Osteoblast (primary cell): ENCODE measurements at regions not wholly inside any gene's neighbourhood (a gene's known extent, or its start where the extent isn't known, plus 50 kb on each side); places are given as distances from the start of the nearest gene placed in this dataset.

Experiments used
- DNase-seq: peaks from one replicate; pipeline ENCODE4 v3.0.0; 2011; ENCODE audit warnings: low spot score, mixed read lengths; ENCODE audit not compliant: insufficient read length; ENCODE audit errors: missing footprints
- H2AFZ ChIP-seq: 2 replicates; pipeline ENCODE4 v1.6.0; 2011; ENCODE audit warnings: mild to moderate bottlenecking, low read length
- H3K27ac ChIP-seq: 2 replicates; pipeline ENCODE4 v1.5.1; 2011; ENCODE audit warnings: mild to moderate bottlenecking, low read depth, low read length, moderate library complexity
- H3K27me3 ChIP-seq: 2 replicates; pipeline ENCODE4 v1.6.0; 2012; ENCODE audit warnings: mild to moderate bottlenecking, control low read depth, inconsistent platforms, low read length, moderate library complexity; ENCODE audit not compliant: insufficient read depth
- H3K36me3 ChIP-seq: 2 replicates; pipeline ENCODE4 v1.5.1; 2011; ENCODE audit warnings: mild to moderate bottlenecking, low read length, control low read depth, moderate library complexity; ENCODE audit not compliant: insufficient read depth
- H3K4me1 ChIP-seq: 2 replicates; pipeline ENCODE4 v1.5.1; 2011; ENCODE audit warnings: mild to moderate bottlenecking, low read length, control low read depth, moderate library complexity; ENCODE audit not compliant: insufficient read depth
- H3K4me2 ChIP-seq: 2 replicates; pipeline ENCODE4 v1.6.0; 2011; ENCODE audit warnings: mild to moderate bottlenecking, low read length; ENCODE audit not compliant: insufficient read depth
- H3K4me3 ChIP-seq: fragments of 200-600 bp; sonication (generic); 3 replicates; pipeline ENCODE4 v1.5.1; 2012; ENCODE audit warnings: mild to moderate bottlenecking, low read length, inconsistent platforms; ENCODE audit not compliant: insufficient read depth
- H3K79me2 ChIP-seq: 2 replicates; pipeline ENCODE4 v1.6.0; 2012; ENCODE audit warnings: mild to moderate bottlenecking, low read length, control low read depth, inconsistent platforms; ENCODE audit not compliant: insufficient read depth
- H3K9me3 ChIP-seq: 2 replicates; pipeline ENCODE4 v1.5.1; 2011; ENCODE audit warnings: low read depth, low read length, control low read depth
- H4K20me1 ChIP-seq: 2 replicates; pipeline ENCODE4 v1.6.0; 2012; ENCODE audit warnings: mild to moderate bottlenecking, low read length, control low read depth; ENCODE audit not compliant: insufficient read depth
- TF ChIP-seq, protein P1 (sequence below): IDR thresholded peaks from 2 replicates; pipeline ENCODE4 v1.5.1; 2011; ENCODE audit warnings: mild to moderate bottlenecking, low read depth, low read length, moderate library complexity; ENCODE audit errors: extremely low read depth

GRCh38 chr18:38984968-38985367 lies 1419.4 kb upstream of the CELF4 start:
- no peak overlapping the region for H3K4me3 ChIP-seq
- no peak for DNase-seq
- H2AFZ ChIP-seq: no peak overlapping the region
- no peaks in the 10 kb centered on the region for H3K36me3 ChIP-seq
- H3K9me3 ChIP-seq: no peaks in the 10 kb centered on the region
- no peaks in the 10 kb centered on the region for H4K20me1 ChIP-seq
- TF ChIP-seq, protein P1, sequence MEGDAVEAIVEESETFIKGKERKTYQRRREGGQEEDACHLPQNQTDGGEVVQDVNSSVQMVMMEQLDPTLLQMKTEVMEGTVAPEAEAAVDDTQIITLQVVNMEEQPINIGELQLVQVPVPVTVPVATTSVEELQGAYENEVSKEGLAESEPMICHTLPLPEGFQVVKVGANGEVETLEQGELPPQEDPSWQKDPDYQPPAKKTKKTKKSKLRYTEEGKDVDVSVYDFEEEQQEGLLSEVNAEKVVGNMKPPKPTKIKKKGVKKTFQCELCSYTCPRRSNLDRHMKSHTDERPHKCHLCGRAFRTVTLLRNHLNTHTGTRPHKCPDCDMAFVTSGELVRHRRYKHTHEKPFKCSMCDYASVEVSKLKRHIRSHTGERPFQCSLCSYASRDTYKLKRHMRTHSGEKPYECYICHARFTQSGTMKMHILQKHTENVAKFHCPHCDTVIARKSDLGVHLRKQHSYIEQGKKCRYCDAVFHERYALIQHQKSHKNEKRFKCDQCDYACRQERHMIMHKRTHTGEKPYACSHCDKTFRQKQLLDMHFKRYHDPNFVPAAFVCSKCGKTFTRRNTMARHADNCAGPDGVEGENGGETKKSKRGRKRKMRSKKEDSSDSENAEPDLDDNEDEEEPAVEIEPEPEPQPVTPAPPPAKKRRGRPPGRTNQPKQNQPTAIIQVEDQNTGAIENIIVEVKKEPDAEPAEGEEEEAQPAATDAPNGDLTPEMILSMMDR: no peak
- H3K27ac ChIP-seq: no peak overlapping the region
- no peaks in the 10 kb centered on the region for H3K4me1 ChIP-seq
- H3K79me2 ChIP-seq: no peaks in the 10 kb centered on the region
- no peak overlapping the region for H3K4me2 ChIP-seq
- no peaks in the 10 kb centered on the region for H3K27me3 ChIP-seq

DNA sequence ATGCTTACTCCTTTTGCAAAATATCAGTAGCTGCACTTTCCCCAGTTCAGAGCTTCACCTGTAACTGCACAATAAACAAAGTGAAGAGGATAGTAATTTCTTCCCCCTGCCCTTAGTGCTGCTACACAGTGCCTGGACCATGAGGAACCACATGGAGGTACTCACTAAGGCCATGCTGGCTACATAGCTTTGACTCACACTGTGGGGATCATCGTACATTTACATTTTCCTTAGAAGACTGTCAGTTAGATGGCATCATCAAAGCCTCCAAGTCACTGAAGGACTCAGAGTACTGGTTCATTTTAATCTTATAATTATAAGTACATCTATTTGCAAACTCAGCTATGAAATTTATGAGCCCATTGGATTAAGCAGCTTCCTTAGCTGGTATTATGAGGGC lies 1416.5 kb upstream of the CELF4 start:
- Histone ChIP-seq H3K4me1 (no peaks in the 10 kb centered on the region), H3K4me2 (no peak overlapping the region)
- TF ChIP-seq, protein P1: no peak

GRCh38 chr18:38981389-38981788 lies 1415.8 kb upstream of the CELF4 start:
- Histone ChIP-seq H3K27ac (no peak overlapping the region), H2AFZ (no peak overlapping the region)

More for the DNA sequence above, 1416.5 kb upstream of the CELF4 start:
- Histone ChIP-seq H3K9me3 (no peaks in the 10 kb centered on the region), H3K36me3 (no peaks in the 10 kb centered on the region), H3K4me3 (no peak overlapping the region), H4K20me1 (no peaks in the 10 kb centered on the region), H3K79me2 (no peaks in the 10 kb centered on the region), H3K27me3 (no peaks in the 10 kb centered on the region), H3K27ac (no peak overlapping the region), H2AFZ (no peak overlapping the region)
- DNase-seq: no peak

DNA sequence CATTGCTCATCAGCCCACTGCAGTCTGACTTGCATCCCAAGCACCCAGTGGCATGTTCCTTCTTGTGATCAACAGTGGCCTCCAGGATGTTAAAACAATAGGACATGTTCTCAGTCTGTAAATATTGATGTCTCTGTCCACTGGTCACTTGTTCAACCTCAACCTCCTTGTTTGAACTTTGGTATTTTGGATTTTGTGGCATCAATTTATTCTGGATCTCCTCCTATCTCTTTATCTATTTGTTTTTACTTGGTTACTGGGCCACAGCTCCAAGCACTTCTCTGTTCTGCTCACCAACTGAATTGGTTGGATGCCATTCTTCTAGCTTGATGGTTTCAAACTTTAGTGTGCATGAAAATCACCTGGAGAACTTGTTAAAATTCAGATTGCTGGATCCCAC lies 1414.8 kb upstream of the CELF4 start:
- Histone ChIP-seq H3K27ac (no peak overlapping the region), H3K4me1 (no peaks in the 10 kb centered on the region), H3K36me3 (no peaks in the 10 kb centered on the region), H2AFZ (no peak overlapping the region), H4K20me1 (no peaks in the 10 kb centered on the region), H3K79me2 (no peaks in the 10 kb centered on the region), H3K4me3 (no peak overlapping the region), H3K27me3 (no peaks in the 10 kb centered on the region), H3K4me2 (no peak overlapping the region), H3K9me3 (peaks cover 2% of the 10 kb centered on the region)
- DNase-seq: no peak
- TF ChIP-seq, protein P1: no peak

More at GRCh38 chr18:38981389-38981788, 1415.8 kb upstream of the CELF4 start:
- no peak for DNase-seq
- H3K4me3 ChIP-seq: no peak overlapping the region
- no peaks in the 10 kb centered on the region for H3K9me3 ChIP-seq
- H3K36me3 ChIP-seq: no peaks in the 10 kb centered on the region
- H4K20me1 ChIP-seq: no peaks in the 10 kb centered on the region
- H3K4me2 ChIP-seq: no peak overlapping the region
- TF ChIP-seq, protein P1: no peak
- no peaks in the 10 kb centered on the region for H3K79me2 ChIP-seq
- no peaks in the 10 kb centered on the region for H3K4me1 ChIP-seq
- H3K27me3 ChIP-seq: no peaks in the 10 kb centered on the region
